ENCODE measurements at regions not wholly inside any gene's neighbourhood (a gene's known extent, or its start where the extent isn't known, plus 50 kb on each side); places are given as distances from the start of the nearest gene placed in this dataset.

DNA sequence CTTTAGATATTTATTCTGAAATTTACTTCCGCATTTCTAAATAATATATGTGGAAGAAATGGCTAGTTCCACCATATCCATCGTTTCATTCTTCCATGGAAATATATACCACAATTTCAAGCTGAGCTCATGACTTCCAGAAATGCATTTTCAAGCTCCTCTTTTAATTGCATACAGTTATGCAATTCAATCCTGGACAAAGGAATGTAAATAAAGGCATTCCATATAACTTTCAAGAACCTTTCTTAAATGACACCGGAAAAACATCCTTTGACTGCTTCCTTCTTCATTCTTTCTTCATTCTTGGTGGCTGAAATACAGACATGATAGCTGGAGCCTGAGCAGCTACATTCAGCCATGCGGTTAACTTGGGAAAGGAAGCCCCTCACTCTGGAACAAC is 185.2 kb upstream of the GADL1 start:
- H3K4me1 ChIP-seq (ENCODE audit: insufficient read depth, low read length), result peaks cover 22% of the 10 kb centered on the region
- no peak overlapping the region for H3K4me3 ChIP-seq (ENCODE audit: insufficient read depth, low read depth, low read length)
- H3K27ac ChIP-seq (ENCODE audit: low read depth, low read length), result no peak overlapping the region
- H3K9ac ChIP-seq (ENCODE audit: low read length), result no peak overlapping the region
- no peaks in the 10 kb centered on the region for H4K20me1 ChIP-seq (ENCODE audit: insufficient read depth, low read length)
- no peaks in the 10 kb centered on the region for H3K79me2 ChIP-seq (ENCODE audit: insufficient read depth, low read length)
- no peaks in the 10 kb centered on the region for H3K27me3 ChIP-seq (ENCODE audit: insufficient read depth, low read length)
- no peak overlapping the region for H3K4me2 ChIP-seq (ENCODE audit: low read length)
- TF ChIP-seq EZH2 (IDR thresholded peaks at IDR 0.05; ENCODE audit: insufficient read depth, low read length), result no peak
- TF ChIP-seq, protein P1, sequence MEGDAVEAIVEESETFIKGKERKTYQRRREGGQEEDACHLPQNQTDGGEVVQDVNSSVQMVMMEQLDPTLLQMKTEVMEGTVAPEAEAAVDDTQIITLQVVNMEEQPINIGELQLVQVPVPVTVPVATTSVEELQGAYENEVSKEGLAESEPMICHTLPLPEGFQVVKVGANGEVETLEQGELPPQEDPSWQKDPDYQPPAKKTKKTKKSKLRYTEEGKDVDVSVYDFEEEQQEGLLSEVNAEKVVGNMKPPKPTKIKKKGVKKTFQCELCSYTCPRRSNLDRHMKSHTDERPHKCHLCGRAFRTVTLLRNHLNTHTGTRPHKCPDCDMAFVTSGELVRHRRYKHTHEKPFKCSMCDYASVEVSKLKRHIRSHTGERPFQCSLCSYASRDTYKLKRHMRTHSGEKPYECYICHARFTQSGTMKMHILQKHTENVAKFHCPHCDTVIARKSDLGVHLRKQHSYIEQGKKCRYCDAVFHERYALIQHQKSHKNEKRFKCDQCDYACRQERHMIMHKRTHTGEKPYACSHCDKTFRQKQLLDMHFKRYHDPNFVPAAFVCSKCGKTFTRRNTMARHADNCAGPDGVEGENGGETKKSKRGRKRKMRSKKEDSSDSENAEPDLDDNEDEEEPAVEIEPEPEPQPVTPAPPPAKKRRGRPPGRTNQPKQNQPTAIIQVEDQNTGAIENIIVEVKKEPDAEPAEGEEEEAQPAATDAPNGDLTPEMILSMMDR (IDR thresholded peaks at IDR 0.05; ENCODE audit: insufficient read depth, low read depth, low read length), result no peak
- Mint-ChIP-seq H3K4me3 (ENCODE audit: unreplicated experiment) (no peak overlapping the region), H3K27ac (ENCODE audit: unreplicated experiment) (no peak overlapping the region), H3K36me3 (ENCODE audit: low read depth, unreplicated experiment) (no peaks in the 10 kb centered on the region), H3K4me1 (ENCODE audit: low read depth, unreplicated experiment) (peaks cover 21% of the 10 kb centered on the region), H3K27me3 (ENCODE audit: low read depth, unreplicated experiment) (no peaks in the 10 kb centered on the region), H3K9me3 (ENCODE audit: unreplicated experiment) (no peaks in the 10 kb centered on the region)
- H3K36me3 ChIP-seq (ENCODE audit: insufficient read depth, low read length), result no peaks in the 10 kb centered on the region
- DNase-seq (ENCODE audit: low read depth), result no peak
- no peak overlapping the region for H2AFZ ChIP-seq (ENCODE audit: low read depth, low read length)
- H3K9me3 ChIP-seq (ENCODE audit: insufficient read depth, low read depth, low read length), result no peaks in the 10 kb centered on the region
- no peak for FAIRE-seq

DNA sequence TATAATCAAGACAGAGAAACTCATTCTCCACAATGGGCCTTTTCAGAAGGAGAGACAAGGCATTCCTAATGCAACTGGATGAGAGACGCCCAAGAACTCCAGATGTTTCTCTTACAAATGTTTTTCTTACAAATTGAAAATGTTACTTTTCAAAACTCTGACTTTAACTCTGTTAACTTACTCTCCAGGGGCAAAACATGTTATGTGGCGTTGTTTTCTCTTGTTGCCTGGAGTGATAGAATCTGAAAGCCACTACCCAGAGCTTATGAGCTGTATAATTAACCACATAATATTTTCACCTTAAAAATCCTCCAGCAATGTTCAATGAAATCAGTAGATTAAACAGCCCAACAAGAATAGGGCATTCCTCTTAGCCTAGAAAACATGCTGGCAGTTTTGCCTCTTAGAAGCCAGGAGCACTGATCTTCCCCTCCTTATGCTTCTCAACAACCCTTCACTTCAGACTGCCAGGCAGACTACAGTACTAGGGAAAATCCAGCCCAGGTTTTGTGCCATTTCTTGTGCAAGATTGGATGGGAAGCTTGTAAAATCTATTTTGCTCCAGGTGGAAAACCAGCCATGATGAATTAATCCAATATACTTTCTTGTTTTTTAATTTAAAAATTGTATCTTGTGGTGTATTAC is 186.7 kb upstream of the GADL1 start:
- no peak overlapping the region for H3K4me3 Mint-ChIP-seq (ENCODE audit: unreplicated experiment)
- H3K27ac ChIP-seq (ENCODE audit: low read depth, low read length), result no peak overlapping the region
- H3K27ac Mint-ChIP-seq (ENCODE audit: unreplicated experiment), result no peak overlapping the region
- DNase-seq (ENCODE audit: low read depth) (no peak), FAIRE-seq (no peak)
- no peaks in the 10 kb centered on the region for H3K9me3 Mint-ChIP-seq (ENCODE audit: unreplicated experiment)
- peaks cover 17% of the 10 kb centered on the region for H3K4me1 Mint-ChIP-seq (ENCODE audit: low read depth, unreplicated experiment)
- no peaks in the 10 kb centered on the region for H3K36me3 Mint-ChIP-seq (ENCODE audit: low read depth, unreplicated experiment)
- no peaks in the 10 kb centered on the region for H4K20me1 ChIP-seq (ENCODE audit: insufficient read depth, low read length)
- H3K4me1 ChIP-seq (ENCODE audit: insufficient read depth, low read length), result peaks cover 22% of the 10 kb centered on the region
- H3K4me3 ChIP-seq (ENCODE audit: insufficient read depth, low read depth, low read length), result no peak overlapping the region
- H3K36me3 ChIP-seq (ENCODE audit: insufficient read depth, low read length), result no peaks in the 10 kb centered on the region
- peaks cover 2% of the 10 kb centered on the region for H3K27me3 Mint-ChIP-seq (ENCODE audit: low read depth, unreplicated experiment)
- H3K9me3 ChIP-seq (ENCODE audit: insufficient read depth, low read depth, low read length), result no peaks in the 10 kb centered on the region
- H2AFZ ChIP-seq (ENCODE audit: low read depth, low read length), result no peak overlapping the region
- no peak overlapping the region for H3K9ac ChIP-seq (ENCODE audit: low read length)
- H3K4me2 ChIP-seq (ENCODE audit: low read length), result no peak overlapping the region
- no peaks in the 10 kb centered on the region for H3K79me2 ChIP-seq (ENCODE audit: insufficient read depth, low read length)
- TF ChIP-seq, protein P1 (IDR thresholded peaks at IDR 0.05; ENCODE audit: insufficient read depth, low read depth, low read length), result no peak
- TF ChIP-seq EZH2 (IDR thresholded peaks at IDR 0.05; ENCODE audit: insufficient read depth, low read length), result no peak
- H3K27me3 ChIP-seq (ENCODE audit: insufficient read depth, low read length), result no peaks in the 10 kb centered on the region

DNA sequence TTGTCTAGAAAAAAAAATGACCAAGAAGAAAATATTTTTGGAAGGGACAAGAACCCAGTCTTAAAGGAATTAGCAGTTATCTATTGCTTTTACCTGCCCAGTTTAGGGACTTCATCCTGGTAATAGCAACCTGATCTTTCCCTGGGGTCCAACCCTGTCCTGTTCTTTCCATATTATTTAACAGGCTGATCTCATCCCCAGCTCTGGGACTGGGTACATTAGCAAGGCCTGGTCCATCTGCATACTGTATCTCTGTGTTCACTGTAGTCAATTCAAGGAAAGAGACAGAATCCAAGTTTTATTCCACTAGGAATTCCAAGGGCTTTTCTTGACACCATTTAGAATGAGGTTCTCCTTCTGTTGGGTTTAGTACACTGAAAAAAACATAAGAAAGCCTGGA is 191.7 kb upstream of the GADL1 start:
- Histone ChIP-seq H3K4me1 (ENCODE audit: insufficient read depth, low read length) (no peaks in the 10 kb centered on the region), H3K9ac (ENCODE audit: low read length) (no peak overlapping the region), H3K79me2 (ENCODE audit: insufficient read depth, low read length) (no peaks in the 10 kb centered on the region), H4K20me1 (ENCODE audit: insufficient read depth, low read length) (no peaks in the 10 kb centered on the region), H3K4me3 (ENCODE audit: insufficient read depth, low read depth, low read length) (no peak overlapping the region), H3K9me3 (ENCODE audit: insufficient read depth, low read depth, low read length) (no peaks in the 10 kb centered on the region), H3K4me2 (ENCODE audit: low read length) (no peak overlapping the region), H3K27me3 (ENCODE audit: insufficient read depth, low read length) (no peaks in the 10 kb centered on the region), H3K27ac (ENCODE audit: low read depth, low read length) (no peak overlapping the region), H3K36me3 (ENCODE audit: insufficient read depth, low read length) (no peaks in the 10 kb centered on the region), H2AFZ (ENCODE audit: low read depth, low read length) (no peak overlapping the region)
- no peak overlapping the region for H3K27ac Mint-ChIP-seq (ENCODE audit: unreplicated experiment)
- no peaks in the 10 kb centered on the region for H3K4me1 Mint-ChIP-seq (ENCODE audit: low read depth, unreplicated experiment)
- no peak for FAIRE-seq
- no peaks in the 10 kb centered on the region for H3K36me3 Mint-ChIP-seq (ENCODE audit: low read depth, unreplicated experiment)
- H3K4me3 Mint-ChIP-seq (ENCODE audit: unreplicated experiment), result no peak overlapping the region
- DNase-seq (ENCODE audit: low read depth), result no peak
- TF ChIP-seq EZH2 (IDR thresholded peaks at IDR 0.05; ENCODE audit: insufficient read depth, low read length), result no peak
- TF ChIP-seq, protein P1 (IDR thresholded peaks at IDR 0.05; ENCODE audit: insufficient read depth, low read depth, low read length), result no peak
- no peaks in the 10 kb centered on the region for H3K9me3 Mint-ChIP-seq (ENCODE audit: unreplicated experiment)
- H3K27me3 Mint-ChIP-seq (ENCODE audit: low read depth, unreplicated experiment), result peaks cover 2% of the 10 kb centered on the region
